ENCODE measurements at regions not wholly inside any gene's neighbourhood (a gene's known extent, or its start where the extent isn't known, plus 50 kb on each side); places are given as distances from the start of the nearest gene placed in this dataset.

GRCh38 chr10:121152935-121153334, 301.8 kb downstream of the WDR11 start (continued):
- TF ChIP-seq PAX5 (IDR thresholded peaks at IDR 0.05; ENCODE audit: borderline replicate concordance, low read depth, low read length) (no peak), PML (IDR thresholded peaks at IDR 0.05; ENCODE audit: low read length) (no peak)

GRCh38 chr10:121154310-121154709, 303.1 kb downstream of the WDR11 start:
- H3K79me2 ChIP-seq (ENCODE audit: control insufficient read depth, insufficient read depth, low read length), result no peaks in the 10 kb centered on the region
- ChIA-PET SMC1A (ENCODE audit: uncharacterized antibody, unreplicated experiment) (no interaction called here), POLR2A (no interaction called here), RAD21 (ENCODE audit: unreplicated experiment) (no interaction called here), CTCF (no interaction called here)
- H3K4me2 ChIP-seq (ENCODE audit: control insufficient read depth, insufficient read depth), result no peak overlapping the region
- H3K4me3 ChIP-seq, result no peak overlapping the region
- H3K4me1 ChIP-seq (ENCODE audit: control insufficient read depth, insufficient read depth, low read length), result no peaks in the 10 kb centered on the region
- no peak for DNase-seq (ENCODE audit: low read depth, low spot score)
- BruUV-seq (replicated peaks), result no TSS peak
- TF ChIP-seq BRCA1 (IDR thresholded peaks at IDR 0.05; ENCODE audit: low read depth, low read length), result no peak
- no peak for TF ChIP-seq NBN (IDR thresholded peaks at IDR 0.05)
- no peak for TF ChIP-seq ZNF207 (IDR thresholded peaks at IDR 0.05; ENCODE audit: borderline replicate concordance)
- TF ChIP-seq, protein P1, sequence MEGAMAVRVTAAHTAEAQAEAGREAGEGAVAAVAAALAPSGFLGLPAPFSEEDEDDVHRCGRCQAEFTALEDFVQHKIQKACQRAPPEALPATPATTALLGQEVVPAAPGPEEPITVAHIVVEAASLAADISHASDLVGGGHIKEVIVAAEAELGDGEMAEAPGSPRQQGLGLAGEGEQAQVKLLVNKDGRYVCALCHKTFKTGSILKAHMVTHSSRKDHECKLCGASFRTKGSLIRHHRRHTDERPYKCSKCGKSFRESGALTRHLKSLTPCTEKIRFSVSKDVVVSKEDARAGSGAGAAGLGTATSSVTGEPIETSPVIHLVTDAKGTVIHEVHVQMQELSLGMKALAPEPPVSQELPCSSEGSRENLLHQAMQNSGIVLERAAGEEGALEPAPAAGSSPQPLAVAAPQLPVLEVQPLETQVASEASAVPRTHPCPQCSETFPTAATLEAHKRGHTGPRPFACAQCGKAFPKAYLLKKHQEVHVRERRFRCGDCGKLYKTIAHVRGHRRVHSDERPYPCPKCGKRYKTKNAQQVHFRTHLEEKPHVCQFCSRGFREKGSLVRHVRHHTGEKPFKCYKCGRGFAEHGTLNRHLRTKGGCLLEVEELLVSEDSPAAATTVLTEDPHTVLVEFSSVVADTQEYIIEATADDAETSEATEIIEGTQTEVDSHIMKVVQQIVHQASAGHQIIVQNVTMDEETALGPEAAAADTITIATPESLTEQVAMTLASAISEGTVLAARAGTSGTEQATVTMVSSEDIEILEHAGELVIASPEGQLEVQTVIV (IDR thresholded peaks at IDR 0.05; ENCODE audit: borderline replicate concordance, partially characterized antibody), result no peak
- TF ChIP-seq SMAD5 (IDR thresholded peaks at IDR 0.05; ENCODE audit: low read depth), result no peak
- TF ChIP-seq E2F8 (IDR thresholded peaks at IDR 0.05; ENCODE audit: low read depth, partially characterized antibody), result no peak
- no peak for TF ChIP-seq GABPA (IDR thresholded peaks at IDR 0.05; ENCODE audit: low read depth)
- TF ChIP-seq ESRRA (IDR thresholded peaks at IDR 0.05; ENCODE audit: low read length), result no peak
- TF ChIP-seq USF1 (IDR thresholded peaks at IDR 0.05; ENCODE audit: borderline replicate concordance, extremely low read length, insufficient read depth, low read depth, low read length), result no peak
- TF ChIP-seq NFYA (IDR thresholded peaks at IDR 0.05; ENCODE audit: borderline replicate concordance, low read depth, low read length), result no peak
- TF ChIP-seq CHD2 (IDR thresholded peaks at IDR 0.05; ENCODE audit: borderline replicate concordance, low read depth, low read length), result no peak
- TF ChIP-seq ATF7 (IDR thresholded peaks at IDR 0.05; ENCODE audit: low read depth), result no peak
- no peaks in the 10 kb centered on the region for H3K27me3 ChIP-seq (replicated peaks in 1 of 2; ENCODE audit: control insufficient read depth in 2 of 2, insufficient read depth in 2 of 2, low read length in 1 of 2)
- 0% methylated on average over 2 of the region's 2 CpGs for whole genome bisulfite sequencing (ENCODE audit: insufficient coverage, insufficient replicate concordance, low lambda C conversion rate, missing lambda C conversion rate)
- no peak for FAIRE-seq
- H4K20me1 ChIP-seq (ENCODE audit: control insufficient read depth, insufficient read depth), result no peaks in the 10 kb centered on the region
- ATAC-seq, result no peak
- intact Hi-C loops (cut with micrococcal nuclease; ENCODE audit: unreplicated experiment), result no loop called here
- no peak overlapping the region for H2AFZ ChIP-seq (ENCODE audit: control insufficient read depth, low read depth, low read length)
- no peaks in the 10 kb centered on the region for H3K9me3 ChIP-seq (replicated peaks; ENCODE audit: control insufficient read depth, insufficient read depth, low read length)
- no peaks in the 10 kb centered on the region for H3K36me3 ChIP-seq (ENCODE audit: control insufficient read depth in 2 of 2, insufficient read depth in 2 of 2, low read length in 1 of 2)
- H3K9ac ChIP-seq (ENCODE audit: control insufficient read depth, insufficient read depth, low read length), result no peak overlapping the region
- no peak overlapping the region for H3K27ac ChIP-seq (ENCODE audit: control insufficient read depth, insufficient read depth)
- in situ Hi-C loops (cut with MboI), result no loop called here

Measured in GM12878 (cell line).